Stimulated activated CD8-positive, alpha-beta memory T cell treated with anti-CD3 and anti-CD28 coated beads, Interleukin-2, amount 100 ng/mL, for 48 hours (primary cell): ENCODE measurements at regions not wholly inside any gene's neighbourhood (a gene's known extent, or its start where the extent isn't known, plus 50 kb on each side); places are given as distances from the start of the nearest gene placed in this dataset.

ENCODE experiments used
- DNase-seq, 2 donors: peaks; one replicate each; pipeline ENCODE4 v3.0.0-alpha.2; 2020; ENCODE audit warnings: low read depth in 2 of 2

DNA sequence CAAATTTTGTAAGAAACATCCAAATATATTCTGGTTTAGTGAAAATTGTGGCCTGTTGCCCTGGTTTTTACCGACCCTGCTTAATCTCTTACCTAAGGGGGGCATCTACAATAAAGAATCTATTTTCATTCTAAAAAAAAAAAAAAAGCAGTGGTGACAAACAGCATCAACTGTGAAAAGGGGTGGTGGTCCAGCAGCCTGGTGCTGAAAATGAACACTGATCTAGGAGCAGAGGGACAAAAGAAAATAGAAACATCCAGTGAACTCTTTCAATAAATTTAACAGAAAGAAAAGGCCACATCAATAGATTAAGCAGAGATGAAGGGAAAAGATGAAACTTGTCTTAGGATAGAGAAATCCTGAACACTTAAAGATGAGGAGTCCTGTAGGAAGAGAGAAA, 348.7 kb upstream of the GRAMD2B start:
- no peak for DNase-seq

DNA sequence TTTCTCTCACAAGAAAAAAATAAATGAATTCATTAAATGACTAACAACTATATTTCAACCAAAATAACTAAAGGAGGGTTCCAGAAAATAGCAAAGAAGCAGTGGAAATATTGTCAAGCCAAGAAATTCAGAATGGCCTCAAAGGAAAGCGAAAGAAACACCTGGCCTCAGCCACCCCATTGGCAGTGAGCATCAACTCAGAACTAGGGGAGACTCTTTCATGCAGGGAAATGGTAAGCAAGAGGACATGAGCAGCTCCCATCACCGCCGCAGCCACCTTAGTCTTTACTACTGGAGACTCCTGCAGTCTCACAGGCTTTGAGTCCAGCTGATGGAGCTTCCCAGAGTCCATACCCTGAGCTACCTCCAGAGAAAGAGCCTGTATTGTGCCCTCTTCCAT, 343.9 kb upstream of the GRAMD2B start:
- DNase-seq, result no peak

DNA sequence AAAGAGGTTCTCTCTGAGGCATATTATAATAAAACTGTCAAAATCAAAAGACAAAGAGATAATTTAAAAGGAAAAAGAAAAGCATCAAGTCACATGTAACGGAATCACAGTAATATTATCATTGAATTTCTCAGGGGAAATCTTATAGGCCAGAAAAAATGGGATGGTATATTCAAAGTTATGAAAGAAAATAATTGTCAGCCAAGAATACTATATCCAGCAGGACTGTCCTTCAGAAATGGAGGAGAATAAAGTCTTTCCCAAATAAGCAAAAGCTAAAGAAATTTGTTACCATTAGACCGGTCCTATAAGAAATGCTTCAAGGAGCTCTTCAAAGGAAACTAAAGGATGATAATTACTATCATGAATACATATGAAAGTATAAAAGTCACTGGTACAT, 342.0 kb upstream of the GRAMD2B start:
- no peak for DNase-seq

DNA sequence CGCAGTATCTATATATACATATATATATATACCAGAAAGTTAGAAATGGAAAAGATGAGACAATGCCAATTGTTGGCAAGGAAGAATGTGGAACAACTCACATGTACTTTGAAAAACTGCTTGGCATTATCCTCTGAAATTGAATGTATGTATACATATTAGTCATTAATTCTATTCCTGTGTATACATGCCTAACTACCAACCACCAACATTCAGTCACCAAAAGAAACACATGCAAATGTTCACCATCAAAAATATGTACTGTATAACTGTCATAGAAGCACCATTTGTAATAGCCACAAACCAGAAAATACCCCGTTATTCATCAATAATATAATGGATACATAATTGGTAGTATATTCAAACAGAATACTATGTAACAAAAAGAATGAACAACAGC, 330.2 kb upstream of the GRAMD2B start:
- no peak for DNase-seq

DNA sequence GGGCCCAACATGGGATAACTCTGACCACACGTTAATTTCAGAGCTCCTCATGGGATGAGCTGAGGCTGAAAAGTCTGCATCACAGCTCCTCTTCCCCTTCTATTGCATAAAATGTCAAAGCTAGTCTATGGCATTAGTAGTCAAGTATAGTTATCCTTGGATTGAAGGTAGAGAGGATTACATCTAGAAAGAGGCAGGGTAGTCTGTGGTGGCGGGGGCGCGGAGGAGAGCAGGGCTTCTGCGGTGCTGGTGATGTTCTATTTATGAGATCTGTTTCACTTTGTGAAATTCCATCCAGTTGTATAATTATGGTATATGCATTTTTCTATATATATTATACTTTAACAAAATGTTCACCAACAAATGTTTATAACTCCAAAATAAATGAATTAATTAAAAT, 329.5 kb upstream of the GRAMD2B start:
- no peak for DNase-seq

DNA sequence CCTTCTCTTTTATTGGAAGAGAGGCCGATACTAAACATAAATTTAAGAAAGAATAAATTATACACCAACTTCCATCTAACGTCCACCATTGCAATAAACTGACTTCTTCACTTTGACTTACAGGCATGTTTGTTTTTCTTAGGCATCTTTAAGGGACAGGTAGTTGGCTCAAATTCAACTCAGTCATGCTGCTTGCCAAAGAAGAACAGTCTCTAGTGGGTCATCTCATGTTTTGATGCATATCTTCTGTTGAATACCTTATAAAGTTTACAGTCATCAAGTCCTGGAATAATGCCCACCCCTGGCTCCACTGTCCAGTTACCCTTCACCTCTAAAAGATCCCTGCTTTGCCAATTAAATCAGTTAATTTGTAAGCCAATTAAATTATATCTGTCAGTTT, 328.2 kb upstream of the GRAMD2B start:
- no peak for DNase-seq

DNA sequence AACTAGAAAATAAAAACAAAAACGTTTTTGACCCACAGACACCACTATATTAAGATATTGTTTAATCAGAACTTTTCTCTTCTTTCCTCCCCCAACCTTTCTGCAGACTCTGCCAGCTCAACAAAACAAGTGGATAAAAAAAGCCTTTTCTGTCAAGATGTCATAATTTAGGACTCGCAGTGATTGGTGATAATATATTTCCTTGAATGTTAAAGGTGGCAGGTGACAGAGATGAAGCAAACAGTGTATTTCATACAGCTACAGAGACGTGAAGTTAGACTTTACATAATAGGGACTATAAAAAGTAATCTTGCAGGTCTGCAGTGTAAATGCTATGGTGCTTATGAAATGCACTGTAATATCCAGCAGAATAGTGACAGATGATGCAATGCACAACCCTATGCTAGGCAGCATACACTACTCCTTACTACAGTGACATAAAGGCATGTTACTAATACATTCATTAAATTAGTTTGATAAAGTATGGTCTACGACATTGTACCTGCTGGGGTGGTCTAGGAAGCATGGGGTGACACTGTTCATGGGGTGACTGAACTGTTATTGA, 326.7 kb upstream of the GRAMD2B start:
- DNase-seq, result no peak

DNA sequence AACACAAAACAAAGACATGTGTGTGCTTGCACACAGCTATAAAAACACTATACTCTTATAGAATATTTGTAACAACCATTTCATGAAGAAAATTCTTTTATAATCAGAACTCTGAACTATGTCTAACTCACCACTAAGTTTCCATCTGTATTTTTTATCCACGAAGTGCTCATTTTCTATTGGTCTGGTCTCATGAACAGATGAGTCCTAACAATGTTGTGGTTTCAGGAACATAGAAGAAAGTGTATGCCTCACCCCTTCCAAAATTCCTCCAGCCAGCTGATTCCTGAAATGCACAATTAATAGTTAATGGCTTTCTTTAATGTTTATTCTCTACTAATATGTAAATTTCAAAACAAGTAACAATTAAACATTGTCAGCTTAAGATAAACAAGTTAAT, 325.3 kb upstream of the GRAMD2B start:
- DNase-seq, result no peak

DNA sequence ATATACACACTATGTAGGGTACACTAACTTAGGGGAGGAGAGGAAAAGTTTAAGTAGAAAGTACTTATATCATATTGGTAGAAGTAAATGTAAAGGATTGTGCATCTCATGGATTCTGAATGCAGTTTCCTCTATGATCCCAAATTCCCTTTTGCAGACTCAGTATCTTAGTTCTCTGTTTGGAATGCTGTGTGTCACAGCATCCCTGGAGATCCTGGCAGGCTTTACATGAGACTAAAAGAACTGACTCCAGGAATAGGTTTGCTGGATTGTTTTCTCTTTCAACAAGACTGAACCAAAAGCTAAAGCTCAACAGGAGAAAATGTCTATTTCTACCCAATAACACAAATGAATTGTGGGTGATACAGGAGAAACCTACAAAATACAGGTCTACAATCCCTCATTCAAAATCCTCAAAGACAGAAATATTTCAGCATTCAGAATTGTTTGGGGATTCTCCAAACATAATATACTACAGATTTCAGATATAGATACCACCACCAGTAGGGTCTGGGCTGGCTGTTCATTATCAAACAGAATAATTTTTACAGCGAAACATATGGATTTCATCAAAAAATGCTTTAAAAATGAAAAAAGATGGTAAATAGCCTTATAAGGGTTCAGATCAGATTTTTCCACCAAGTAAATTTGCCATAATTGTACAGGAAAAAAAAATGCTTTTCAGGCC, 324.7 kb upstream of the GRAMD2B start:
- DNase-seq, result no peak

DNA sequence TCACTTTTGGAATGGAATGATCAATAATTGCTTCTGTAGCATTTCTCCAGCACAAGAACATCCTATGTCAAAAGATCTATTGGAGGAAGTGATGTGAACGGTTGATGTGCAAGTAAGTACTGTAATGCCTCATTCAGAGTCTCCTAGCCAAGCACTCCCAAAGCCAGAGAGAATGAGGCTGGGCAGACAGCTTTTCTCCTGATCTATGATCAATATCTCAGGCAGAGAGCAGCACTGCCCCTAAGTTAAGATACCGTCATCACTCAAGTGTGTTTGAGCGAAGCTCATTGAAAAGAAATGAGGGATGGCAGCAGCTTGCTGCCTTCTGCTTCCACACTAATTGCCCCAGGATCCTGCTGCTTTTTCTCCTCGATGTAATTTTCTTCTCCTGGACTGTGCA, 324.1 kb upstream of the GRAMD2B start:
- DNase-seq, result no peak

DNA sequence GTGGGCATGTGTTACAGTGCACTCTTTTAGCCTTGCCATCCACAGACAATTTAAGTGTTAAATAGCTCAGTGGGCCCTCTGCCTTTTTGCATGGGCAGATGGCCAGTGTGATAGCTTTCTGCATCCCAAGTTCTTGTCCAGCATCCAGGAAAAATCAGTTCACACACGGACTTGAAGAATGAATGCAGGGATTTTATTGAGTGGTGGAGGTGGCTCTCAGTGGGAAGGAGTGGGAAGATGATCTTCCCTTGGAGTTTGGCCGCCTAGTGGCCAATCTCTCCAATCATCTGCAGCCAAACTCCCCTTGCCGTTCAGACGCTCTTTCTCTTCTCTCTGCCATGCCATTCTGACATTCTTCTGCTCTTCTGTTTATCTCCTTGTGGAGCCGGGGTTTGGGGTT, 322.4 kb upstream of the GRAMD2B start:
- no peak for DNase-seq

DNA sequence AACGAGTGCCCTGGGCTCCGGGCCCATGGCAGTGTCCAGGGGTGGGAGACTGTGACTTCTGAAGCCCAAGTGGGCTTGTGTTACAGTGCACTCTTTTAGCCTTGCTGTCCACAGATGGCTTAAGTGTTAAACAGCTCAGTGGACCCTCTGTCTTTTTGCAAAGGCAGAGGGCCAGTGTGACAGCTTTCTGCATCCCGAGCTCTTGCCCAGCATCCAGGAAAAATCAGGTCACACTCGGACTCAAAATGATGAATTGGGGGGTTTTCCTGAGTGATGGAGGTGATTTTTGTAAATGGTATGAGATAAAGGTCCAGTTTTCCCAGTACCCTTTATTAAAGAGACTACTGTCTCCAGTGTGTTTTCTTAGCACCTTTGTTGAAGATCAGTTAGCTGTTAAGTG, 321.3 kb upstream of the GRAMD2B start:
- no peak for DNase-seq

DNA sequence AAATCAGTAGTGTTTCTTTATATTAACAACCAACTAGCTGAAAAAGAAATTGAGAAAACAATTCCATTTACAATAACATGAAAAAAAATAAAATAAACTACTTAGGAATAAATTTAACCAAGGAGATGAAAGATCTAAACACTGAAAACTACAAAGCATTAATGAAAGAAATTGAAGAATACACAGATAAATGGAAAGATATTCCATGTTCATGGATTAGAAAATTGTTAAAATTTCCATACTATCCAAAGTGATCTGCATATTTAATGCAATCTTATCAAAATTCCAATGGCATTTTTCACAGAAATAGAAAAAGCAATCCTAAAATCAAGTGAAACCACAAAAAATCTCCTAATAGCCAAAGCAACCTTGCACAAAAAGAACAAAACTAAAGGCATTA, 320.2 kb upstream of the GRAMD2B start:
- no peak for DNase-seq

DNA sequence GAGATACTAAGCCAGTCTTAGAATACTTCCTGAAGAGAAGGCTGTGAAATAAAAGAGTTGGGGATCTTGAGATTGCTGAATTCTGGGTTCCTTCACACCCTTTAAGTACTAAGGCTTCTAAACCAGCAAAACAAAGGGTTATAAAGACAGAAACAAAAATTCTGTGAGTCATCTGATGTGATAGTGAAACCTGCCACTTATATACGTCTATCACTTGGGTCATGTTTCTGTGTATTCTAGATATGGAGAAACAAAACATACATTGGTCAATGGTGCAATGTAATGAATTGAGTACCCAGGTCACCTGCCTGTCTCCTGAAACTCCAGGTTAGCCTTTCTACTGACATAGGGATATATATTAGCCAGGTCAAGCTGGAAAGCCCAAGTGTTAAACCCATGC, 319.3 kb upstream of the GRAMD2B start:
- DNase-seq, result no peak

DNA sequence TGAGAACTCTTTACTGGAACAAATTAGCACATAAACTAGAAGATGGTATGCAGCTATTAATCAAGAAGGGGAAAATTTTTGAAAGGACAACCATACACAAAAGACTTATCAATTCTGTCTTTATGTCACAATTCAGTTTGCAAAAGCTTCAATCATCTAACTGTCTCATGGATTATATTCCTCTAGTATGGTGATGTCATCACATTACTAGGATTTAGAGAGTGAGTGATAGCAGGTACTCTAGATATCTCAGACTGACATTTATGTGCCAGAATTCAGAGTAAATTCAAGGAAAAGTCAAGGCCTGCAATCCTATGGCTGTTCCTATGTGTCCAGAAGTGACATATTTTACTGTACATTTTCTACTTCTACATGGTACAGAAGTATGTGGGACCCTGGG, 318.9 kb upstream of the GRAMD2B start:
- no peak for DNase-seq

DNA sequence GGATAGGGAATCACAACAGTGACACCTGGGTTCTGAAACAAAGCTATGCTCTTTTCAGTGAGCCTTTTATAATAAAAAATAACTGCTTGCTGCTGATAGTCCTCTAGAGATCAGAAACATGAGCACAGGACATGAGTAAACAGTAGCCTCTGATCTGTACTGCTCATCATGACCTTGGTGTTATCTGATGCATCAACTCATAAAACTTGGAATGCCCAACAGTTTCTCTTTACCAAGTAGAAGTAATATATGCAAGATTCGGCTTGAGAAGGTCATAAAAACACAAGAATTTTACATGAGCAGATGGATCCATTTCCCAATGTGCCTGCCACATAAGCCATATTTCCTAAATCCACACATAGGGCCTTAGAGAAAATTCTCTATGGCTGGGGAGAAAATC, 318.3 kb upstream of the GRAMD2B start:
- DNase-seq, result no peak

DNA sequence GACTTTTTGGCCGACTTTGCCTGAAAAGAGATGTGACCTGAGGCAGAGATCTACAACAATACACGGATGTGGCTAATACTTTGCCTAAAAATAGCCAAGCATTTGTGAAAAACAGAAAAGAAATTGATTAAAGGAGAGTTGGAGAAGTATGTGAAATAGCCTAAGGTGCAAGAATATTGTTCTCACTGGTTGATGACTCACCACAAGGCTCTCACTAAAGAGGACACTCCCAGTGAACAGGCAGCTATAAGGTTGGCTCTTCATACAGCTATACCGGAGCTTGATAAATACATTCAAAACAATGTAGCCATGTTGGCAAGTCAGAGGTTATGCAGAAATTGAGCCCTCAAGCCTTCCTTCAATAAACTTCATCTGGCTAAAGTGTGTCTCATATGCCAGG, 317.2 kb upstream of the GRAMD2B start:
- no peak for DNase-seq

DNA sequence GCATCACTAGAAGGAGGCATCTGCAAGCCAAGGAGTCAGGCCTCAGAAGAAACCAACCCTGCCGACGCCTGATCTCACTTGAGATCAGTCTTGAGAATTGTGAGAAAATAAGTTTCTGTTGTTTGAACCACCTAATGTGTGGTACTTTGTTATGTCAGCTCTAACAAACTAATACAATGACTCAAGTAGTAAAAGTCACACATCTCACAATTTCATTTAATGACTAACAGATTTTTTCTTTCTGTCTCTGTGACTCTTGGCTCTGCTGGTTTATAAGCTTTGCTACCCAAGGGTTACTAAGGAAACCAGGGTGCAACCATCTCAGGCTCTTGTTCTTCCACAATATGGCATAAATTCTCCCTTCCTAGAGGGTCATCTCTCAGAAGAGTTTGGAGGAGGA, 315.8 kb upstream of the GRAMD2B start:
- DNase-seq, result no peak

DNA sequence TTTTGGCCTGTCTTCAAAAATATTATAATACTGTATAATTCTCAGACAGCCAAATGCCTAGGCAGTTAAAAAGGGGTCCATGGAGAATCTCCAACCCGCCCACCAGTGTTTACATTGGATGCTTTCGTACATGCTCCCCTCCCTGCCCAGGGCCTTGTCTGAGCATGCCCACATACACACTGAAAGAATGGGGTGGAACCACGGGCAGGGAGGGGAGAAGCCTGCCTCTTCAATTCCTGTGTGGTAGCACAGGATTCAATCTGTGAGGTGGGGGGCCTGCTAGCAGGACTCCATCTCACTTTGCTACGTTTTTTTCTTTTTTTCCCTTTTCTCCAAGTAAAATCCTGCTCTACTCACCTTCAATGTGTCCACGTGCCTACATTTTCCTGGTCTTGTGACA, 314.7 kb upstream of the GRAMD2B start:
- DNase-seq, result no peak

DNA sequence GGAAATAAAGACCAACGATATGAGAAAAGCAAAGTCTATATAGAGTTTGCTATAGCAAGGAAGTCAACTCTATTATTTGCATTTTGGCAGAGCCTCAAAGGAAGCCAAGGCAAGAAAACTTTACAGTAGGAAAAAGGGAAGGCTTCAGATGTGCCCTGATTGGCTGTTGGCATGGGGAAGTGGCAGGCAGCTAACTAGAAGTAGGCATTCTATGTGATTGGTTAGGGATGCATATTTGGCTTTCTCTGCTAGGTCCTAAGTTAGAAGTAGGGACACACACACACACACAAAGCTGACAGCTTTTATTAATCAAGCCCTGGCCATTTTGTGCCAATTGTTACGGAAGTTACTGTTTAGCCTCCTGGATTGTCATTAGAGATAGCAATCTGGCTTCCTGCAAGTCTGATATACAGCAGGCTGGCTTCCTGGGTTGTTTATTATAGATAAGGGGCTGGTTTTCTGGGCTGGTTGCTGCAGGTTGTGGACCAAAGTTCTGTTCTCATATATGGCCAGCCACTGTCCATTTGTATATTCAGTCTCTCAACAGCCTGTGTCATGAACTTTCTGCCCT, 308.1 kb upstream of the GRAMD2B start:
- no peak for DNase-seq

DNA sequence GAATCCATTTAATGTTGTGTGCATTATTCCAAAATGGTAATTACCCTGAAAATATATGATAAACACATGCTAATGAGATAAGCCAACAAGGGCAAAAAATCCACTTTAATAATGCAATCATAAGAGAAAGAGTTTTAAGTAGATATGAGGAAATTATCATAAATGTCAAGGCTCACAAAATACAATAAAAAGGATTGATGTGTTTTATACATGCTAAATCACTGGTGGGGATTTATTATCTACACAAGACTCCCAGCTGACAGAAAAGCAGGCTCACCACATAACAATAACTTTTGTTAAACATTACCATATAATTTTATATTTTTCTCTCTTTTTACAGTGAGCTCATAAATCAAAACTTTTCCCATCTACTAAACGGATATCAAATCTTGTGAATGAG, 306.2 kb upstream of the GRAMD2B start:
- no peak for DNase-seq

DNA sequence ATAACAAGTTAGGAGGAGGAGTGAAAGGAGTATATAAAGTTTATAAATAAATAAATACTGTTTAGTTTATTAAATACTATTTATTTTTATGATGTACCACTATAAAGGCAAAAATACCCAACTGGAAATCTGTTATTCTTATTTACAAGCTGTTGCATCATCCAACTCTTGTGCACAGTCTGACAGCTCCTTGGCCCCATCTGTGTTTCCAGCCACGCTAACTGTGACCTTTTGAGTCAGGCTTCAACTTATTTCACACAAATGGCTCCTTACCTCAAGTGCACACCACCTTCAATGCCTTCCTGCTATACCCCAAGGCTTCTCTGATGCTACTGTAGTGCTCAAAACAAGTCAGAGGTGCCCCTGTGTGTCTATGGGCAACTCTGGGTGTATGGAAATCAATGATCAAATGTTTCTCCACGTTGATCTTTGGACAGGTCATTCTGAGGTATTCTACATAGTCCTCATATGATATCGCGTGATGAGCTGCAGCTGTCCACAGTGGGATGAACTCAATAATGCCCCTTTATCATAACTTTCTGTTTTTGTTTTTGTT, 303.2 kb upstream of the GRAMD2B start:
- no peak for DNase-seq

DNA sequence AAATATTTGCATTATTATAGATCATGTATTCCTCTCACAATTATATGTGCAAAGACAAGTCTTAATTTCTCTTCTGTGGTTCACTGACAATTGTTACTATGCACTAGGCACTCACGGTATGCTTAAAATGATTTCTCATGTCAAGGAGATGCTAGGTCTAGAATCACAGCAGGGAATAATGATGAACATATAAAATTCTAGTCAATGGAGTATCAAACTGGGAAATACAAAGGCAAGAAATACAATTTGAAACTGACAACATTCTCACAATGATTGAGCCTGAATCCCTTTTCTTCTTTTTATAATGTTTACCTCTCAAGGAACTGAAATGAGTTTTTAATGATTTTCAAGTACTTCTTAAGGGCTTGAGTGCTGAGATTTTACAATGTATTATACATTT, 302.3 kb upstream of the GRAMD2B start:
- DNase-seq, result no peak

DNA sequence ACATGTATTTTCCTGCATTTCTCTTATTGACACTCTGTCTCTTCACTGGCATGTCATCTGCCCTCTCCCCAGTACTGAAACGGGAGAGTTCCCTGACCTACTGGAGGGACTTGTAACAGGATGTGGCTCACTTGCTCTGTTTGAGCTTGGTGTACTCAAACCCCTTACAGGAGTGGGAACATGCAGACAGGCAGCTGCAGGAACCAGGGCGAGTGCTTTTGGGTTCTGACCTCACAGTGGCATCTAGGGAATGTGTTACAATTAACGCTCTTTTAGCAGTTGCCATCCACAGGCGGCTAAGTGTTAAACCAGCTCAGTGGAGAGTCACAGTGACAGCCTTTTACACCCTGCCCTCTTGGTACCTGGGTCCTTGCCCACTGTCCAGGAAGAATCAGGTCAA, 300.3 kb upstream of the GRAMD2B start:
- no peak for DNase-seq
